ENCODE measurements at regions not wholly inside any gene's neighbourhood (a gene's known extent, or its start where the extent isn't known, plus 50 kb on each side); places are given as distances from the start of the nearest gene placed in this dataset.
"Not testable (repeated sequence)": the region's sequence is repeated elsewhere in the genome, so short reads cannot be mapped to it uniquely, and the experiment has no call there.

- DNase-seq: no peak
These were observed 447.1 kb upstream of the AMOT start for GRCh38 chrX:113287761-113288160.

- DNase-seq: no peak
These were observed 435.2 kb upstream of the AMOT start for GRCh38 chrX:113275804-113276203.

- DNase-seq: no peak
These were observed 434.2 kb upstream of the AMOT start for GRCh38 chrX:113274791-113275190.

- no peak for DNase-seq
These were observed 433.7 kb upstream of the AMOT start for GRCh38 chrX:113274345-113274744.

GRCh38 chrX:113269203-113269602 is 428.6 kb upstream of the AMOT start:
- DNase-seq: no peak

- DNase-seq: no peak
These were observed 419.8 kb upstream of the AMOT start for GRCh38 chrX:113260474-113260873.

- no peak for DNase-seq
These were observed 381.7 kb upstream of the AMOT start for GRCh38 chrX:113222305-113222704.

- no peak for DNase-seq
These were observed 371.4 kb upstream of the AMOT start for GRCh38 chrX:113212052-113212451.

GRCh38 chrX:113202601-113203000 is 362.0 kb upstream of the AMOT start:
- DNase-seq: no peak

- no peak for DNase-seq
These were observed 355.3 kb upstream of the AMOT start for GRCh38 chrX:113195949-113196348.

- DNase-seq: no peak
These were observed 351.8 kb upstream of the AMOT start for GRCh38 chrX:113192418-113192817.

GRCh38 chrX:113157496-113157895 is 316.9 kb upstream of the AMOT start:
- no peak for DNase-seq

GRCh38 chrX:113154315-113154714 is 313.7 kb upstream of the AMOT start:
- not testable (repeated sequence) for DNase-seq

GRCh38 chrX:113136836-113137235 is 296.2 kb upstream of the AMOT start:
- no peak for DNase-seq

- DNase-seq: no peak
These were observed 292.7 kb upstream of the AMOT start for GRCh38 chrX:113133316-113133715.

- no peak for DNase-seq
These were observed 284.1 kb upstream of the AMOT start for GRCh38 chrX:113124693-113125092.

GRCh38 chrX:113075521-113075920 is 234.9 kb upstream of the AMOT start:
- DNase-seq: no peak

- DNase-seq: no peak
These were observed 219.1 kb upstream of the AMOT start for GRCh38 chrX:113059714-113060113.

- no peak for DNase-seq
These were observed 218.0 kb upstream of the AMOT start for GRCh38 chrX:113058634-113059033.

- no peak for DNase-seq
These were observed 208.3 kb upstream of the AMOT start for GRCh38 chrX:113048896-113049295.

- DNase-seq: no peak
These were observed 207.8 kb upstream of the AMOT start for GRCh38 chrX:113048480-113048879.

GRCh38 chrX:113033966-113034680 is 193.5 kb upstream of the AMOT start:
- DNase-seq: no peak

GRCh38 chrX:113019958-113020357 is 179.3 kb upstream of the AMOT start:
- no peak for DNase-seq

GRCh38 chrX:113009837-113010236 is 169.2 kb upstream of the AMOT start:
- no peak for DNase-seq

GRCh38 chrX:113009029-113009428 is 168.4 kb upstream of the AMOT start:
- no peak for DNase-seq

All from NCI-H146 (cell line).